B cell (primary cell): ENCODE measurements at regions not wholly inside any gene's neighbourhood (a gene's known extent, or its start where the extent isn't known, plus 50 kb on each side); places are given as distances from the start of the nearest gene placed in this dataset.

Experiments
- CTCF ChIP-seq: fragments of 200-600 bp; IDR thresholded peaks from one replicate; pipeline ENCODE4 v1.8.0; 2022; ENCODE audit warnings: antibody characterized with exemption, mild to moderate bottlenecking
- EZH2 ChIP-seq: IDR thresholded peaks from 2 replicates; pipeline ENCODE4 v1.6.1; 2012; ENCODE audit warnings: borderline replicate concordance, low read depth, mild to moderate bottlenecking, moderate library complexity, low read length; ENCODE audit not compliant: insufficient read depth, poor library complexity, severe bottlenecking

GRCh38 chr6:95249661-95250060 lies 327.7 kb upstream of the MANEA start:
- TF ChIP-seq CTCF, result no peak
- no peak for TF ChIP-seq EZH2
